H1 (cell line): ENCODE measurements at regions not wholly inside any gene's neighbourhood (a gene's known extent, or its start where the extent isn't known, plus 50 kb on each side); places are given as distances from the start of the nearest gene placed in this dataset.

Experiments
- CTCF ChIA-PET: fragments of 300-600 bp; sonication (Branson Sonifier 250); formaldehyde crosslinking; loops from one replicate; lab custom pipeline; 2021; ENCODE audit not compliant: partially characterized antibody; lab: Charles Lee
- POLR2A ChIA-PET: fragments of 300-600 bp; sonication (Branson Sonifier 250); formaldehyde crosslinking; loops from one replicate; lab custom pipeline; 2021; ENCODE audit warnings: inconsistent platforms; ENCODE audit not compliant: partially characterized antibody; lab: Charles Lee
- DNase-seq, 2 experiments: peaks; one replicate each; pipeline versions ENCODE4 v3.0.0 to v3.0.0-alpha.2; 2010 to 2022; ENCODE audit warnings: low spot score in 2 of 2, low read depth in 1 of 2, mixed read lengths in 1 of 2
- FAIRE-seq: peaks from 2 replicates; lab custom pipeline; 2011; peaks lifted over from hg19 to GRCh38; lab: Jason Lieb, UNC
- H2AFZ ChIP-seq: 2 replicates; pipeline ENCODE4 v1.8.1; 2012; ENCODE audit warnings: low read length, inconsistent platforms
- H2AK5ac ChIP-seq: 2 replicates; pipeline ENCODE4 v1.6.1; 2013; ENCODE audit warnings: low read depth, low read length
- H2BK120ac ChIP-seq: replicated peaks from 2 replicates; pipeline ENCODE3; 2013; ENCODE audit warnings: low read depth, low read length, inconsistent platforms
- H2BK12ac ChIP-seq: 2 replicates; pipeline ENCODE4 v1.6.1; 2013; ENCODE audit warnings: low read depth, low read length
- H2BK15ac ChIP-seq: 2 replicates; pipeline ENCODE4 v1.6.1; 2013; ENCODE audit warnings: low read length
- H2BK20ac ChIP-seq: 2 replicates; pipeline ENCODE4 v1.6.1; 2013; ENCODE audit warnings: low read length
- H2BK5ac ChIP-seq: 2 replicates; pipeline ENCODE4 v1.6.1; 2013; ENCODE audit warnings: low read depth, low read length
- H3K14ac ChIP-seq: 2 replicates; pipeline ENCODE4 v1.6.1; 2013; ENCODE audit warnings: inconsistent platforms; ENCODE audit not compliant: insufficient read length
- H3K18ac ChIP-seq: 2 replicates; pipeline ENCODE4 v1.6.1; 2013; ENCODE audit warnings: low read length; ENCODE audit errors: extremely low read depth
- H3K23ac ChIP-seq: 2 replicates; pipeline ENCODE4 v1.6.1; 2013; ENCODE audit warnings: inconsistent platforms; ENCODE audit not compliant: insufficient read length
- H3K23me2 ChIP-seq: 2 replicates; pipeline ENCODE4 v1.6.1; 2013; ENCODE audit warnings: low read depth, low read length
- H3K27ac ChIP-seq: 2 replicates; pipeline ENCODE4 v1.6.1; 2011; ENCODE audit warnings: low read depth, low read length, inconsistent platforms
- H3K27me3 ChIP-seq, 4 experiments: replicated peaks in 1 of 4; 1 replicate in 1 of 4; 2 replicates in 3 of 4; pipeline versions ENCODE4 v1.6.1 to v1.8.1; 2011 to 2013; ENCODE audit warnings: low read length in 3 of 4, mild to moderate bottlenecking in 3 of 4, inconsistent platforms in 2 of 4, mixed read lengths in 2 of 4, moderate library complexity in 1 of 4; ENCODE audit not compliant: control insufficient read depth in 3 of 4, insufficient read depth in 3 of 4; ENCODE audit errors: extremely low read depth in 1 of 4
- H3K36me3 ChIP-seq, 4 experiments: 2 replicates each; pipeline versions ENCODE4 v1.6.1 to v1.8.1; 2011 to 2013; ENCODE audit warnings: mild to moderate bottlenecking in 4 of 4, low read length in 3 of 4, moderate library complexity in 2 of 4, control low read depth in 1 of 4, inconsistent platforms in 1 of 4; ENCODE audit not compliant: insufficient read depth in 4 of 4, control insufficient read depth in 2 of 4
- H3K4ac ChIP-seq: replicated peaks from 2 replicates; pipeline ENCODE3; 2013; ENCODE audit warnings: low read length, low read depth, mixed read lengths, inconsistent platforms; ENCODE audit not compliant: insufficient read length
- H3K4me1 ChIP-seq, 4 experiments: replicated peaks in 1 of 4; 1 replicate in 1 of 4; 2 replicates in 3 of 4; pipeline versions ENCODE4 v1.6.1 to v1.8.1; 2011 to 2013; ENCODE audit warnings: low read length in 3 of 4, inconsistent platforms in 2 of 4, mixed read lengths in 1 of 4; ENCODE audit not compliant: insufficient read depth in 4 of 4, control insufficient read depth in 3 of 4
- H3K4me2 ChIP-seq, 2 experiments: 2 replicates each; pipeline versions ENCODE4 v1.6.1 to v1.8.1; 2011 to 2013; ENCODE audit warnings: low read depth in 2 of 2, low read length in 2 of 2, control low read depth in 1 of 2, inconsistent platforms in 1 of 2, mild to moderate bottlenecking in 1 of 2; ENCODE audit not compliant: insufficient read depth in 1 of 2
- H3K4me3 ChIP-seq, 4 experiments: fragments of 200-600, 300-600 bp in 1 of 4; sonication (generic), shearing (Covaris generic), sonication (Bioruptor Twin) in 1 of 4; 2 replicates each; pipeline versions ENCODE4 v1.5.1 to v1.8.1; 2011 to 2016; ENCODE audit warnings: low read length in 4 of 4, low read depth in 3 of 4, control low read depth in 2 of 4, inconsistent platforms in 2 of 4, mild to moderate bottlenecking in 2 of 4, mixed read lengths in 1 of 4, moderate library complexity in 1 of 4; ENCODE audit not compliant: insufficient read depth in 2 of 4; ENCODE audit errors: extremely low read depth in 1 of 4
- H3K56ac ChIP-seq: replicated peaks from 2 replicates; pipeline ENCODE3; 2013; ENCODE audit warnings: low read depth, mild to moderate bottlenecking, mixed read lengths, low read length, inconsistent platforms; ENCODE audit not compliant: insufficient read length
- H3K79me1 ChIP-seq: 2 replicates; pipeline ENCODE4 v1.6.1; 2013; ENCODE audit warnings: low read depth, low read length, control low read depth
- H3K79me2 ChIP-seq, 2 experiments: 2 replicates each; pipeline versions ENCODE4 v1.6.1 to v1.8.1; 2012 to 2013; ENCODE audit warnings: low read length in 2 of 2, mild to moderate bottlenecking in 2 of 2, inconsistent platforms in 1 of 2; ENCODE audit not compliant: insufficient read depth in 2 of 2, control insufficient read depth in 1 of 2
- H3K9ac ChIP-seq, 4 experiments: replicated peaks in 1 of 4; 1 replicate in 1 of 4; 2 replicates in 3 of 4; pipeline versions ENCODE4 v1.6.1 to v1.8.1; 2011 to 2013; ENCODE audit warnings: low read depth in 3 of 4, low read length in 3 of 4, control low read depth in 2 of 4, mild to moderate bottlenecking in 2 of 4, moderate library complexity in 2 of 4, inconsistent platforms in 1 of 4; ENCODE audit errors: extremely low read depth in 1 of 4
- H3K9me3 ChIP-seq, 2 experiments: 2 replicates each; pipeline versions ENCODE4 v1.6.1 to v1.8.1; 2012 to 2013; ENCODE audit warnings: mild to moderate bottlenecking in 2 of 2, moderate library complexity in 2 of 2, control low read depth in 1 of 2, inconsistent platforms in 1 of 2, low read depth in 1 of 2, low read length in 1 of 2, mixed read lengths in 1 of 2; ENCODE audit not compliant: insufficient read depth in 2 of 2
- H4K20me1 ChIP-seq, 2 experiments: replicated peaks in 1 of 2; 2 replicates each; pipeline versions ENCODE3 to v1.8.1; 2011 to 2013; ENCODE audit warnings: inconsistent platforms in 2 of 2, low read length in 2 of 2, mild to moderate bottlenecking in 1 of 2; ENCODE audit not compliant: insufficient read depth in 2 of 2, control insufficient read depth in 1 of 2
- H4K5ac ChIP-seq: 2 replicates; pipeline ENCODE4 v1.6.1; 2013; ENCODE audit warnings: low read length, low read depth, mixed read lengths, inconsistent platforms; ENCODE audit not compliant: insufficient read length
- H4K8ac ChIP-seq: 2 replicates; pipeline ENCODE4 v1.8.0; 2013; ENCODE audit warnings: mild to moderate bottlenecking, moderate library complexity, low read length, inconsistent platforms; ENCODE audit not compliant: insufficient read depth; ENCODE audit errors: extremely low read depth
- H4K91ac ChIP-seq: replicated peaks from 2 replicates; pipeline ENCODE3; 2013; ENCODE audit warnings: low read length, mixed read lengths, inconsistent platforms; ENCODE audit not compliant: insufficient read length
- CEBPB ChIP-seq: IDR thresholded peaks from 2 replicates; pipeline ENCODE4 v1.6.1; 2012; ENCODE audit warnings: low read depth, low read length
- NANOG ChIP-seq: IDR thresholded peaks from 2 replicates; pipeline ENCODE4 v1.6.1; 2011; ENCODE audit warnings: low read length, low read depth, mild to moderate bottlenecking, inconsistent platforms; ENCODE audit not compliant: insufficient read depth, poor library complexity, severe bottlenecking
- RXRA ChIP-seq: IDR thresholded peaks from 2 replicates; pipeline ENCODE4 v1.6.1; 2011; ENCODE audit warnings: low read depth, mild to moderate bottlenecking, low read length, moderate library complexity; ENCODE audit not compliant: insufficient read depth
- SIX5 ChIP-seq: IDR thresholded peaks from 2 replicates; pipeline ENCODE4 v1.6.1; 2011; ENCODE audit warnings: mild to moderate bottlenecking, low read depth, low read length
- SP4 ChIP-seq: IDR thresholded peaks from 2 replicates; pipeline ENCODE4 v1.6.1; 2012; ENCODE audit warnings: low read length, inconsistent platforms
- TAF1 ChIP-seq: IDR thresholded peaks from 2 replicates; pipeline ENCODE4 v1.6.1; 2011; ENCODE audit warnings: mild to moderate bottlenecking, low read depth, low read length
- USF2 ChIP-seq: IDR thresholded peaks from 2 replicates; pipeline ENCODE4 v1.6.1; 2011; ENCODE audit warnings: low read length, improper control_type of control experiment
- WGBS, 2 experiments: shearing (Covaris generic) in 1 of 2; methylation state at CpG; one replicate each; pipeline versions ENCODE4 v1.1.6 to v1.1.7; 2013 to 2015; ENCODE audit warnings: low lambda C conversion rate in 2 of 2, mixed read lengths in 2 of 2, inconsistent platforms in 1 of 2, low coverage in 1 of 2, missing lambda C conversion rate in 1 of 2; ENCODE audit not compliant: insufficient replicate concordance in 2 of 2, insufficient coverage in 1 of 2, insufficient read length in 1 of 2; ENCODE audit errors: extremely low coverage in 1 of 2, missing lambda C conversion rate in 1 of 2; 5-methylcytosine and 5-hydroxymethylcytosine counted together

GRCh38 chr11:116548256-116548655 lies 224.5 kb downstream of the BUD13 start:
- DNase-seq, result no peak
- H3K23ac ChIP-seq, result no peak overlapping the region
- no peak overlapping the region for H2BK120ac ChIP-seq
- H3K18ac ChIP-seq, result no peak overlapping the region
- no peak overlapping the region for H2BK15ac ChIP-seq
- no peak overlapping the region for H3K4me3 ChIP-seq
- H2BK12ac ChIP-seq, result no peak overlapping the region
- H4K8ac ChIP-seq, result no peak overlapping the region
- H3K9ac ChIP-seq, result no peak overlapping the region
- FAIRE-seq, result no peak
- no peaks in the 10 kb centered on the region; a peak in 1 of 7 replicates for H3K4me1 ChIP-seq
- no peaks in the 10 kb centered on the region; the same call in 1 of the 2 replicates for H3K23me2 ChIP-seq
- H3K79me2 ChIP-seq, result no peaks in the 10 kb centered on the region
- no peak overlapping the region for H3K4ac ChIP-seq
- no peaks in the 10 kb centered on the region for H3K36me3 ChIP-seq
- H4K5ac ChIP-seq, result no peak overlapping the region
- no peak overlapping the region for H3K27ac ChIP-seq
- no peak overlapping the region for H3K14ac ChIP-seq
- no peak overlapping the region for H2AFZ ChIP-seq
- H3K27me3 ChIP-seq, result peaks cover 0 to 3% (median 0%) of the 10 kb centered on the region in 4 experiments; a peak in 1 of 7 replicates
- ChIA-PET CTCF (interaction anchor here (0.6 to 1.2 kb wide), 5 partner anchors 13 to 143 kb away, joined by 3 to 5 read pairs (median 4); no protein-coding TSS in a partner anchor), POLR2A (no interaction called here)
- H4K20me1 ChIP-seq, result no peaks in the 10 kb centered on the region
- no peak overlapping the region for H3K4me2 ChIP-seq
- H3K9me3 ChIP-seq, result no peaks in the 10 kb centered on the region
- H3K79me1 ChIP-seq, result no peaks in the 10 kb centered on the region
- no peak overlapping the region for H3K56ac ChIP-seq
- H2BK20ac ChIP-seq, result no peak overlapping the region
- no peak overlapping the region for H4K91ac ChIP-seq
- no peak for TF ChIP-seq TAF1
- no peak for TF ChIP-seq RXRA
- TF ChIP-seq NANOG, result no peak
- TF ChIP-seq CEBPB, result no peak
- TF ChIP-seq USF2, result no peak
- no peak for TF ChIP-seq SIX5
- no peak for TF ChIP-seq SP4
- H2BK5ac ChIP-seq, result no peak overlapping the region
- no peak overlapping the region for H2AK5ac ChIP-seq
- 86% methylated on average over 7 of the region's 7 CpGs; no CpG with 5 or more reads in 1 of the 2 experiments for WGBS, 2 experiments
